ENCODE measurements at regions not wholly inside any gene's neighbourhood (a gene's known extent, or its start where the extent isn't known, plus 50 kb on each side); places are given as distances from the start of the nearest gene placed in this dataset.

DNA sequence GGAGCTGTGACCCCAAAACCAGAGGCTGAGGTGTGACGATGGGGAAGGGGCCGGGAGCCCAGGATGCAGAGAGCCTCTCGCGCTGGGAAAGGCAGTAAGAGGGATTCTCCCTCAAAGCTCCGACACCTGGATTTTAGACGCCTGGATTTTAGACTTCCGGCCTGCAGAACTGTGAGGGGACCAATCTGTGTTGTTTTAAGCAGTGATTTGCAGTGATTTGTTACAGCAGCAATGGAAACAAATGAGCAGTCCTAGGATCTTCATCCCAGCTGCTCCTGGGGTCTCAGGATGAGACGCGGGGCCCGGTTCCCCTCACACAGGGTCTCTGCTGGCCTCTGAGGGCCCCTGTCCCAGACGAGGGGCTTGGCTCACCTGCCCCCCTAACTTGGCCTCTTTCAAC, 365.5 kb downstream of the THBS2 start:
- TF ChIP-seq ZBTB7A (IDR thresholded peaks at IDR 0.05; ENCODE audit: low read depth) (no peak), NFIC (IDR thresholded peaks at IDR 0.05) (no peak), TCF12 (IDR thresholded peaks at IDR 0.05; ENCODE audit: low read depth) (no peak), TAF1 (IDR thresholded peaks at IDR 0.05; ENCODE audit: low read depth) (no peak), RAD21 (IDR thresholded peaks at IDR 0.05; ENCODE audit: low read depth) (no peak), YY1 (IDR thresholded peaks at IDR 0.05; ENCODE audit: low read depth) (no peak), CEBPB (IDR thresholded peaks at IDR 0.05) (no peak), FOXM1 (IDR thresholded peaks at IDR 0.05; ENCODE audit: borderline replicate concordance, low read depth) (no peak)
- TF ChIP-seq, protein P1, sequence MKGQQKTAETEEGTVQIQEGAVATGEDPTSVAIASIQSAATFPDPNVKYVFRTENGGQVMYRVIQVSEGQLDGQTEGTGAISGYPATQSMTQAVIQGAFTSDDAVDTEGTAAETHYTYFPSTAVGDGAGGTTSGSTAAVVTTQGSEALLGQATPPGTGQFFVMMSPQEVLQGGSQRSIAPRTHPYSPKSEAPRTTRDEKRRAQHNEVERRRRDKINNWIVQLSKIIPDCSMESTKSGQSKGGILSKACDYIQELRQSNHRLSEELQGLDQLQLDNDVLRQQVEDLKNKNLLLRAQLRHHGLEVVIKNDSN (IDR thresholded peaks at IDR 0.05): no peak

DNA sequence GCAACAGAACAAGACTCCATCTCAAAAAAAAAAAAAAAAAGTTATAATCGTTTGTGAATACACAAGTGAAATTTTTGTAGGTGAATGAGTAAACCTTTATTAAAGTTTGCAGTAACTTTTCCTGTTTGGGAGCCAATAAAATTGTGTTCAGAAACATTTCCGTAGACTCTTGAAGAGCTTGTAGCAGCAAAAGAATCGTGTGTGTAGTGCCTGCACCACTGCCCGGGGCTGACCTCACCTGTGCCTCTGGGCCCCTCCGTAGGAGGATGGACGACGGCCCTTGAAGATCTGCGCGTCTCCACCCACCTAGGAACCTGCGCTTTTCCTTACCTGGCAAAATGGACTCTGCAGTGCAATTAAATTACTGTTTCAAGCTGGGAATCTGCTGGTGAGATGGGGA, 366.0 kb downstream of the THBS2 start:
- no peak for TF ChIP-seq CEBPB (IDR thresholded peaks at IDR 0.05)
- no peak for TF ChIP-seq TEAD4 (IDR thresholded peaks at IDR 0.05)
- TF ChIP-seq TCF12 (IDR thresholded peaks at IDR 0.05; ENCODE audit: low read depth): no peak
- no peak for TF ChIP-seq TAF1 (IDR thresholded peaks at IDR 0.05; ENCODE audit: low read depth)
- no peak for TF ChIP-seq EP300 (IDR thresholded peaks at IDR 0.05; ENCODE audit: borderline replicate concordance)
- TF ChIP-seq RAD21 (IDR thresholded peaks at IDR 0.05; ENCODE audit: low read depth): no peak
- TF ChIP-seq CREB1 (IDR thresholded peaks at IDR 0.05; ENCODE audit: low read depth): no peak
- TF ChIP-seq EGR1 (IDR thresholded peaks at IDR 0.05): no peak
- TF ChIP-seq, protein P1 (IDR thresholded peaks at IDR 0.05): no peak
- no peak for TF ChIP-seq ZBTB7A (IDR thresholded peaks at IDR 0.05; ENCODE audit: low read depth)
- TF ChIP-seq, protein P2, sequence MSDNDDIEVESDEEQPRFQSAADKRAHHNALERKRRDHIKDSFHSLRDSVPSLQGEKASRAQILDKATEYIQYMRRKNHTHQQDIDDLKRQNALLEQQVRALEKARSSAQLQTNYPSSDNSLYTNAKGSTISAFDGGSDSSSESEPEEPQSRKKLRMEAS (IDR thresholded peaks at IDR 0.05): no peak

DNA sequence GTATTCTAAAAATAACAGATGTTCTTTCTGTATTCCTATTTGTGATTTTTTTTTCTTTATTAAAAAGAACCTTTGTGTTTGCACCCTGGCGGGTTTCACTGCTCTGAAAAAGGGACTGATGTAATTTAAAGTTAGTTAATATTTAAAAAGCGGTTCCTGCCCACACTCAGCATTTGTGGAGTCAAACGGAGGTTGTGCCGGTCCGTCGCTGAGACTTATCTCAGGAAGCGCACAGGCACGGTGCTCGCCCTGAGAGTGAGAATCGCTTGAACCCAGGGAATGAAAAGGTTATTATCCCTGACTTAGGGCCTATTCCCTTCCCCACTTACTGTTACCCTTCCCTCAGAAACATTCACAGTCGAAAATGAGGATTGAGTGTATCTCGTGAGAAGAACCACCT, 366.7 kb downstream of the THBS2 start:
- TF ChIP-seq ZBTB7A (IDR thresholded peaks at IDR 0.05; ENCODE audit: low read depth) (no peak), TAF1 (IDR thresholded peaks at IDR 0.05; ENCODE audit: low read depth) (no peak), EGR1 (IDR thresholded peaks at IDR 0.05) (no peak), NFIC (IDR thresholded peaks at IDR 0.05) (no peak), EP300 (IDR thresholded peaks at IDR 0.05; ENCODE audit: borderline replicate concordance) (no peak), RAD21 (IDR thresholded peaks at IDR 0.05; ENCODE audit: low read depth) (no peak), TEAD4 (IDR thresholded peaks at IDR 0.05) (no peak), FOXM1 (IDR thresholded peaks at IDR 0.05; ENCODE audit: borderline replicate concordance, low read depth) (no peak), TCF12 (IDR thresholded peaks at IDR 0.05; ENCODE audit: low read depth) (no peak), CREB1 (IDR thresholded peaks at IDR 0.05; ENCODE audit: low read depth) (no peak), CEBPB (IDR thresholded peaks at IDR 0.05) (no peak), YY1 (IDR thresholded peaks at IDR 0.05; ENCODE audit: low read depth) (no peak)
- TF ChIP-seq, protein P2 (IDR thresholded peaks at IDR 0.05): no peak
- TF ChIP-seq, protein P3, sequence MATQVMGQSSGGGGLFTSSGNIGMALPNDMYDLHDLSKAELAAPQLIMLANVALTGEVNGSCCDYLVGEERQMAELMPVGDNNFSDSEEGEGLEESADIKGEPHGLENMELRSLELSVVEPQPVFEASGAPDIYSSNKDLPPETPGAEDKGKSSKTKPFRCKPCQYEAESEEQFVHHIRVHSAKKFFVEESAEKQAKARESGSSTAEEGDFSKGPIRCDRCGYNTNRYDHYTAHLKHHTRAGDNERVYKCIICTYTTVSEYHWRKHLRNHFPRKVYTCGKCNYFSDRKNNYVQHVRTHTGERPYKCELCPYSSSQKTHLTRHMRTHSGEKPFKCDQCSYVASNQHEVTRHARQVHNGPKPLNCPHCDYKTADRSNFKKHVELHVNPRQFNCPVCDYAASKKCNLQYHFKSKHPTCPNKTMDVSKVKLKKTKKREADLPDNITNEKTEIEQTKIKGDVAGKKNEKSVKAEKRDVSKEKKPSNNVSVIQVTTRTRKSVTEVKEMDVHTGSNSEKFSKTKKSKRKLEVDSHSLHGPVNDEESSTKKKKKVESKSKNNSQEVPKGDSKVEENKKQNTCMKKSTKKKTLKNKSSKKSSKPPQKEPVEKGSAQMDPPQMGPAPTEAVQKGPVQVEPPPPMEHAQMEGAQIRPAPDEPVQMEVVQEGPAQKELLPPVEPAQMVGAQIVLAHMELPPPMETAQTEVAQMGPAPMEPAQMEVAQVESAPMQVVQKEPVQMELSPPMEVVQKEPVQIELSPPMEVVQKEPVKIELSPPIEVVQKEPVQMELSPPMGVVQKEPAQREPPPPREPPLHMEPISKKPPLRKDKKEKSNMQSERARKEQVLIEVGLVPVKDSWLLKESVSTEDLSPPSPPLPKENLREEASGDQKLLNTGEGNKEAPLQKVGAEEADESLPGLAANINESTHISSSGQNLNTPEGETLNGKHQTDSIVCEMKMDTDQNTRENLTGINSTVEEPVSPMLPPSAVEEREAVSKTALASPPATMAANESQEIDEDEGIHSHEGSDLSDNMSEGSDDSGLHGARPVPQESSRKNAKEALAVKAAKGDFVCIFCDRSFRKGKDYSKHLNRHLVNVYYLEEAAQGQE (IDR thresholded peaks at IDR 0.05; ENCODE audit: low read depth): no peak
- TF ChIP-seq, protein P1 (IDR thresholded peaks at IDR 0.05): no peak

DNA sequence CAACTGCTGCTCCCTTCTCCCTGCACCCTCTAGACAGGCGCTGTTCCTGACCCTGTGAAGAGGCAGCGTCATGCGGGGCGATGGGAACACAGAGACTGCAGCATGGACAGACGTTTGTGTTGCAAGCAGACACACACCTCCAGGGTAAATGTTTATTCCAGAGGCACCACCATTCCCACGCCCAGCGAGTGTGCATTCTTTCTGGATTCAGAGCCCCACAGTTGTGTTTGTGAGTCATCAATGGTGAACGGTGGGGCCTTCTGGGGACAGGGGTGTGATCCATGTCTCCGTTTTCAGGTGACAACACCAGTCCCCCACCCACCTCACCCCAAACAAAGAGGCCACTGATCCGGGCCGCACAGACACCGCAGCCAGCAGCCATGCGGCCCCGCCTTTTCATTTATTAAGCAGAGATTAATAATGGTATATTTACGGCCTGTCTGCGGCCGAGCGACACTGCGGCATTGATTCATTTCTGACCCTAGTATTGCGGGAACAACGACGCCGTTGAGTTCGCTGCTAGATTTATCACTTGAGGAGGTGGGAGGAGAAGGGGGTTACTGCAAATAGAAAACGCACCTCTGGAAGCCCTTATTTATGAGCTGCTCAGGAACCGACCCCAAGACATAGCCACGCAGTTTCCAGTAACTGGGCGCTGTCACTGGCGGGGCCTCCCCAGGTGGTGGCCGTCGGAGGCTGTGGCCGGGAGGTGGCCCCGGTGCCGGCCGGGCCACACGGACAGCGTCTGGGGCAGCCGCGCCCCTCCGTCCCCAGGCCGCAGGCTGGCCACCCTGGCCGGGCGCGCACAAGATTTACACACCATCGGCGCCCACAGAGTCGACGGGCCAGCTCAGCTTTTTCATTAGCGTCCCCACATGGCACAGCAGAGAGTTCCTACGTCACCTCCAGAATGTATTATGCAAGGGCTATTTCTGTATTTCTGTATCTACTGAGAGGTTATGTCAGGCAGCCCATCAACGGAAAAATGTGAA, 367.6 kb downstream of the THBS2 start:
- TF ChIP-seq CREB1 (IDR thresholded peaks at IDR 0.05; ENCODE audit: low read depth) (no peak), EP300 (IDR thresholded peaks at IDR 0.05; ENCODE audit: borderline replicate concordance) (no peak), TCF12 (IDR thresholded peaks at IDR 0.05; ENCODE audit: low read depth) (no peak), RAD21 (IDR thresholded peaks at IDR 0.05; ENCODE audit: low read depth) (no peak), CEBPB (IDR thresholded peaks at IDR 0.05) (no peak), TAF1 (IDR thresholded peaks at IDR 0.05; ENCODE audit: low read depth) (no peak), EGR1 (IDR thresholded peaks at IDR 0.05) (no peak), TEAD4 (IDR thresholded peaks at IDR 0.05) (no peak), FOXM1 (IDR thresholded peaks at IDR 0.05; ENCODE audit: borderline replicate concordance, low read depth) (no peak)
- TF ChIP-seq, protein P2 (IDR thresholded peaks at IDR 0.05): no peak

DNA sequence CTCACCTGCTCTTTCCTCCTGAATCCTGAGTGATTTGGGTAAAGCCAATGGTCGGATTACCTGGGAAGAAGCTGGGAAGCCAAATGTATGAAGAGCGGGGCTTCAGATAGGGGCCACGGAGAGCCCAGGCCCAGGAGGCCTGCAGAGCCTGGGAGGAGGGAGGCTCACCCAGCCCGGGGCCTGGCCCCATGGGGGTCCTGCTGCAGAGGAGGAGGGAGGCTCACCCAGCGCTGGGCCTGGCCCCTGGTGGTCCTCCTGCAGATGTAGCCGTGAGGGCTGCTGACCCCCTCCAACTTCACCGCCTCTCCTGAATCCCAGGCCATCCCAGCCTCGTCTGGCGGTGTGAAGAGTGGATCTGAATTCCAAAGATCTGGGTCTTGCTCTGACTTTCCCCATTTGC, 368.4 kb downstream of the THBS2 start:
- TF ChIP-seq FOXM1 (IDR thresholded peaks at IDR 0.05; ENCODE audit: borderline replicate concordance, low read depth) (no peak), TAF1 (IDR thresholded peaks at IDR 0.05; ENCODE audit: low read depth) (no peak), YY1 (IDR thresholded peaks at IDR 0.05; ENCODE audit: low read depth) (no peak), RAD21 (IDR thresholded peaks at IDR 0.05; ENCODE audit: low read depth) (no peak), CEBPB (IDR thresholded peaks at IDR 0.05) (no peak), CREB1 (IDR thresholded peaks at IDR 0.05; ENCODE audit: low read depth) (no peak), ZBTB7A (IDR thresholded peaks at IDR 0.05; ENCODE audit: low read depth) (no peak), NFIC (IDR thresholded peaks at IDR 0.05) (no peak), EP300 (IDR thresholded peaks at IDR 0.05; ENCODE audit: borderline replicate concordance) (no peak), TCF12 (IDR thresholded peaks at IDR 0.05; ENCODE audit: low read depth) (no peak), EGR1 (IDR thresholded peaks at IDR 0.05) (no peak), TEAD4 (IDR thresholded peaks at IDR 0.05) (no peak)
- TF ChIP-seq, protein P1 (IDR thresholded peaks at IDR 0.05): no peak
- TF ChIP-seq, protein P3 (IDR thresholded peaks at IDR 0.05; ENCODE audit: low read depth): no peak
- TF ChIP-seq, protein P2 (IDR thresholded peaks at IDR 0.05): no peak
